Esophagus squamous epithelium (tissue), 5 donors: ENCODE measurements at regions not wholly inside any gene's neighbourhood (a gene's known extent, or its start where the extent isn't known, plus 50 kb on each side); places are given as distances from the start of the nearest gene placed in this dataset.

Experiments
- DNase-seq: peaks from one replicate; lab custom pipeline; 2025; lab: John Stamatoyannopoulos, UW
- H3K27ac ChIP-seq, 4 donors: fragments of 200-600 bp; sonication (generic); one replicate each; pipeline ENCODE4 v1.5.1; 2016 to 2019; ENCODE audit warnings: mild to moderate bottlenecking in 1 of 4
- H3K27me3 ChIP-seq, 4 donors: fragments of 200-600 bp; sonication (generic); 1 replicate in 3 of 4; 2 replicates in 1 of 4; pipeline versions ENCODE4 v1.5.1 to v1.6.0; 2017 to 2021; ENCODE audit warnings: antibody characterized with exemption in 1 of 4
- H3K36me3 ChIP-seq, 3 donors: fragments of 200-600 bp; sonication (generic); one replicate each; pipeline ENCODE4 v1.5.1; 2016 to 2019
- H3K4me1 ChIP-seq, 3 donors: fragments of 200-600 bp; sonication (generic); one replicate each; pipeline ENCODE4 v1.5.1; 2017 to 2019
- H3K4me3 ChIP-seq, 4 donors: fragments of 200-600 bp; sonication (generic); 1 replicate in 3 of 4; 2 replicates in 1 of 4; pipeline ENCODE4 v1.5.1; 2016 to 2019; ENCODE audit warnings: mild to moderate bottlenecking in 2 of 4, moderate library complexity in 1 of 4
- H3K9me3 ChIP-seq, 3 donors: fragments of 200-600 bp; sonication (generic); one replicate each; pipeline ENCODE4 v1.5.1; 2016 to 2019
- POLR2A ChIP-seq, 4 donors: fragments of 450-650 bp; IDR thresholded peaks; one replicate each; pipeline ENCODE4 v1.6.1; 2017; ENCODE audit warnings: antibody characterized with exemption in 4 of 4, mild to moderate bottlenecking in 4 of 4, moderate library complexity in 3 of 4
- WGBS, 2 donors: methylation state at CpG; one replicate each; pipeline ENCODE4 v1.1.5; 2018; 5-methylcytosine and 5-hydroxymethylcytosine counted together
- intact Hi-C: fragments of 100-400 bp; cut with DNase I; formaldehyde crosslinking; loops from one replicate; pipeline ENCODE4 v1.15.0; 2022
- TF ChIP-seq, protein P1 (sequence below), 6 experiments: fragments of 450-650 bp in 4 of 6; fragments of 200-600 bp in 2 of 6; sonication (generic) in 2 of 6; IDR thresholded peaks; one replicate each; pipeline ENCODE4 v1.5.1; 2016 to 2019; ENCODE audit warnings: antibody characterized with exemption in 6 of 6, mild to moderate bottlenecking in 4 of 6, moderate library complexity in 4 of 6
- donor health status: DM: yes; HTN: yes; CAD: no.

GRCh38 chr4:138086611-138087041 is 155.5 kb downstream of the SLC7A11 start:
- no peak for TF ChIP-seq POLR2A (IDR thresholded peaks at IDR 0.05)
- TF ChIP-seq, protein P1, sequence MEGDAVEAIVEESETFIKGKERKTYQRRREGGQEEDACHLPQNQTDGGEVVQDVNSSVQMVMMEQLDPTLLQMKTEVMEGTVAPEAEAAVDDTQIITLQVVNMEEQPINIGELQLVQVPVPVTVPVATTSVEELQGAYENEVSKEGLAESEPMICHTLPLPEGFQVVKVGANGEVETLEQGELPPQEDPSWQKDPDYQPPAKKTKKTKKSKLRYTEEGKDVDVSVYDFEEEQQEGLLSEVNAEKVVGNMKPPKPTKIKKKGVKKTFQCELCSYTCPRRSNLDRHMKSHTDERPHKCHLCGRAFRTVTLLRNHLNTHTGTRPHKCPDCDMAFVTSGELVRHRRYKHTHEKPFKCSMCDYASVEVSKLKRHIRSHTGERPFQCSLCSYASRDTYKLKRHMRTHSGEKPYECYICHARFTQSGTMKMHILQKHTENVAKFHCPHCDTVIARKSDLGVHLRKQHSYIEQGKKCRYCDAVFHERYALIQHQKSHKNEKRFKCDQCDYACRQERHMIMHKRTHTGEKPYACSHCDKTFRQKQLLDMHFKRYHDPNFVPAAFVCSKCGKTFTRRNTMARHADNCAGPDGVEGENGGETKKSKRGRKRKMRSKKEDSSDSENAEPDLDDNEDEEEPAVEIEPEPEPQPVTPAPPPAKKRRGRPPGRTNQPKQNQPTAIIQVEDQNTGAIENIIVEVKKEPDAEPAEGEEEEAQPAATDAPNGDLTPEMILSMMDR (IDR thresholded peaks at IDR 0.05), result no peak
- no peak overlapping the region for H3K27ac ChIP-seq
- H3K27me3 ChIP-seq, result no peaks in the 10 kb centered on the region
- H3K4me3 ChIP-seq, result no peak overlapping the region
- WGBS, 2 donors, result 10 to 17% methylated on average over 1 of the region's 1 CpG
- no peak for DNase-seq
- peaks cover 0 to 29% (median 11%) of the 10 kb centered on the region in 3 donors for H3K4me1 ChIP-seq
- H3K9me3 ChIP-seq, result no peaks in the 10 kb centered on the region
- intact Hi-C loops, result loop anchor here (5.0 kb wide), 1 partner anchor 49 kb away; no protein-coding TSS in a partner anchor
- H3K36me3 ChIP-seq, result no peaks in the 10 kb centered on the region

GRCh38 chr4:138085736-138086305 is 156.3 kb downstream of the SLC7A11 start:
- Histone ChIP-seq H3K27ac (no peak overlapping the region), H3K36me3 (no peaks in the 10 kb centered on the region), H3K27me3 (no peaks in the 10 kb centered on the region), H3K9me3 (no peaks in the 10 kb centered on the region), H3K4me1 (peaks cover 0 to 22% (median 8%) of the 10 kb centered on the region in 3 donors), H3K4me3 (no peak overlapping the region)
- no peak for DNase-seq
- 65 to 71% methylated on average over 5 of the region's 5 CpGs for WGBS, 2 donors
- intact Hi-C loops, result loop anchor here (5.0 kb wide), 1 partner anchor 49 kb away; no protein-coding TSS in a partner anchor
- TF ChIP-seq POLR2A (IDR thresholded peaks at IDR 0.05), result no peak
- TF ChIP-seq, protein P1 (IDR thresholded peaks at IDR 0.05), result no peak

- H3K27me3 ChIP-seq, result no peaks in the 10 kb centered on the region
- no peak for TF ChIP-seq POLR2A (IDR thresholded peaks at IDR 0.05)
- TF ChIP-seq, protein P1 (IDR thresholded peaks at IDR 0.05), result no peak
- H3K9me3 ChIP-seq, result no peaks in the 10 kb centered on the region
- no peaks in the 10 kb centered on the region for H3K4me1 ChIP-seq
- no peak overlapping the region for H3K4me3 ChIP-seq
- no peak for DNase-seq
- no peaks in the 10 kb centered on the region for H3K36me3 ChIP-seq
- no peak overlapping the region for H3K27ac ChIP-seq
- 77 to 82% methylated on average over 4 of the region's 4 CpGs for WGBS, 2 donors
- intact Hi-C loops, result no loop called here
Observed at GRCh38 chr4:138078751-138079520, 163.2 kb downstream of the SLC7A11 start.

GRCh38 chr4:138078253-138078652 is 163.9 kb downstream of the SLC7A11 start:
- 60 to 75% methylated on average over 2 of the region's 2 CpGs for WGBS, 2 donors
- H3K36me3 ChIP-seq, result no peaks in the 10 kb centered on the region
- no peaks in the 10 kb centered on the region for H3K27me3 ChIP-seq
- DNase-seq, result no peak
- H3K27ac ChIP-seq, result no peak overlapping the region
- no peaks in the 10 kb centered on the region for H3K4me1 ChIP-seq
- no peaks in the 10 kb centered on the region for H3K9me3 ChIP-seq
- no peak overlapping the region for H3K4me3 ChIP-seq
- intact Hi-C loops, result no loop called here
- TF ChIP-seq, protein P1 (IDR thresholded peaks at IDR 0.05), result no peak
- TF ChIP-seq POLR2A (IDR thresholded peaks at IDR 0.05), result no peak

DNA sequence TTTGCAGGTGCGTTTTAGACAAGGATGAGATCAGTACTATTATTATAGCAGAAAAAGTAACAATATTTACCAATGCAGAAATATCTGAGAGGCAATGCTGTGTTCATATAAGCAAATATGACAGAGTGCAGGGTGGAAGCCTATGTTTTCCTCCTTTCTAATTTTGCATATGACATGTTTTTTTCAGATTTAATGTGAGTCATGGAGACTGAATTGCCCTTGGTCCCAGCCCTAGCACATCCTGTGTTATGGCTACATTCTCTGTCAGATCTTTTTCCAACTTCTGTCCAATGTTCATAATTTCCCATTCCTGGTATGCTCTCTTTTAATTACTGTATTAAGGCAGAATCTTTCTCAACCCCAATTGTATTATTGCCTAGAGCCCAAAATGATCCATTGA is 165.6 kb downstream of the SLC7A11 start:
- Histone ChIP-seq H3K27me3 (no peaks in the 10 kb centered on the region), H3K27ac (no peak overlapping the region), H3K9me3 (no peaks in the 10 kb centered on the region), H3K4me1 (no peaks in the 10 kb centered on the region), H3K4me3 (no peak overlapping the region), H3K36me3 (no peaks in the 10 kb centered on the region)
- no peak for TF ChIP-seq POLR2A (IDR thresholded peaks at IDR 0.05)
- TF ChIP-seq, protein P1 (IDR thresholded peaks at IDR 0.05), result no peak
- no peak for DNase-seq
- WGBS, 2 donors, result 89 to 93% methylated on average over 1 of the region's 1 CpG
- intact Hi-C loops, result no loop called here
